Epithelial cell of proximal tubule (primary cell): ENCODE measurements at regions not wholly inside any gene's neighbourhood (a gene's known extent, or its start where the extent isn't known, plus 50 kb on each side); places are given as distances from the start of the nearest gene placed in this dataset.
A peak's percentile ranks its signal among the peaks of the same experiment; 100 is the strongest.

ENCODE experiments used
- DNase-seq: peaks from one replicate; pipeline ENCODE4 v3.0.0-alpha.2; 2011; ENCODE audit warnings: low read depth
- H3K4me3 ChIP-seq: 2 replicates; pipeline ENCODE4 v1.5.1; 2011; ENCODE audit warnings: low read depth, mild to moderate bottlenecking, low read length
- CTCF ChIP-seq: conservative IDR thresholded peaks from 2 replicates; pipeline ENCODE4 v1.5.1; 2012; ENCODE audit warnings: low read depth, mild to moderate bottlenecking, low read length

- DNase-seq = no peak
- no peak for TF ChIP-seq CTCF
- H3K4me3 ChIP-seq = no peak overlapping the region
These were observed 406.2 kb downstream of the KLF5 start for GRCh38 chr13:73464758-73465616.

GRCh38 chr13:73462241-73462640 lies 403.4 kb downstream of the KLF5 start:
- DNase-seq = no peak
- no peak overlapping the region for H3K4me3 ChIP-seq
- TF ChIP-seq CTCF = no peak

GRCh38 chr13:73451221-73452029 lies 392.6 kb downstream of the KLF5 start:
- no peak for TF ChIP-seq CTCF
- DNase-seq = no peak
- H3K4me3 ChIP-seq = no peak overlapping the region

- H3K4me3 ChIP-seq = no peak overlapping the region
- peak; percentile 64 for DNase-seq
- no peak for TF ChIP-seq CTCF
These were observed 391.8 kb downstream of the KLF5 start for GRCh38 chr13:73450583-73450982.

GRCh38 chr13:73449252-73449651 lies 390.4 kb downstream of the KLF5 start:
- H3K4me3 ChIP-seq = no peak overlapping the region
- no peak for DNase-seq
- no peak for TF ChIP-seq CTCF

- no peak for TF ChIP-seq CTCF
- H3K4me3 ChIP-seq = no peak overlapping the region
- DNase-seq = no peak
These were observed 381.6 kb downstream of the KLF5 start for GRCh38 chr13:73440296-73440895.
